ENCODE measurements at regions not wholly inside any gene's neighbourhood (a gene's known extent, or its start where the extent isn't known, plus 50 kb on each side); places are given as distances from the start of the nearest gene placed in this dataset.
A peak's percentile ranks its signal among the peaks of the same experiment; 100 is the strongest.
"Not testable (repeated sequence)": the region's sequence is repeated elsewhere in the genome, so short reads cannot be mapped to it uniquely, and the experiment has no call there.

DNA sequence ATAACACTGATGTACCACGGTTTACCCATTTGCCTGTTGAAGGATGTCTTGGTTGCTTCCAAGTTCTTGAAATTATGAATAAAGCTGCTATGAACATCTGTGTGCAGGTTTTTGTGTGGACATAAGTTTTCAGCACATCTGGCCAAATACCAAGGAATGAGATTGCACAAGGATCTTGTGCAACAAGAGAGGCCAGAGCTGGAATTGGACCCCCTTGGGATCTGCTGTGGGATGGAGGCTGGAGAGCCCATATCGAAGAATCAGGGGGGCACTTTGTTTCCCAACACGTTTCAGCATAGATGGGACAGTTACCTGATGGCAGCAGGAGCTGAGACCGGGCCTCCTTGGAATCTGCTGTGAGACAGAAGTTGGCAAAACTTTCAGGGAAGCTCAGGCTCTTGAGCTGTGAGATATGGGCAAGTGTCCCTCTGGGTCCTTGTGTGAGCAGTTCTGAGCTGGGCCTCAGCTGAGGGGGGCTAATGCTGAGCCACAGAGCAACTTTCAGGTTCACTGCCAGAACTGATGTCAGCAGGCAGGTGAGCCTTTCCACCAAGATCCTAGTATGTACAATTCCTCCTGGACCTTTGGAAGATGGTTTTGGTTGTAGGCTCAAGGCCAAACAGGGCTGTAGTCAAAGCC, 115.2 kb upstream of the RAB18 start:
- DNase-seq (ENCODE audit: low spot score): no peak

DNA sequence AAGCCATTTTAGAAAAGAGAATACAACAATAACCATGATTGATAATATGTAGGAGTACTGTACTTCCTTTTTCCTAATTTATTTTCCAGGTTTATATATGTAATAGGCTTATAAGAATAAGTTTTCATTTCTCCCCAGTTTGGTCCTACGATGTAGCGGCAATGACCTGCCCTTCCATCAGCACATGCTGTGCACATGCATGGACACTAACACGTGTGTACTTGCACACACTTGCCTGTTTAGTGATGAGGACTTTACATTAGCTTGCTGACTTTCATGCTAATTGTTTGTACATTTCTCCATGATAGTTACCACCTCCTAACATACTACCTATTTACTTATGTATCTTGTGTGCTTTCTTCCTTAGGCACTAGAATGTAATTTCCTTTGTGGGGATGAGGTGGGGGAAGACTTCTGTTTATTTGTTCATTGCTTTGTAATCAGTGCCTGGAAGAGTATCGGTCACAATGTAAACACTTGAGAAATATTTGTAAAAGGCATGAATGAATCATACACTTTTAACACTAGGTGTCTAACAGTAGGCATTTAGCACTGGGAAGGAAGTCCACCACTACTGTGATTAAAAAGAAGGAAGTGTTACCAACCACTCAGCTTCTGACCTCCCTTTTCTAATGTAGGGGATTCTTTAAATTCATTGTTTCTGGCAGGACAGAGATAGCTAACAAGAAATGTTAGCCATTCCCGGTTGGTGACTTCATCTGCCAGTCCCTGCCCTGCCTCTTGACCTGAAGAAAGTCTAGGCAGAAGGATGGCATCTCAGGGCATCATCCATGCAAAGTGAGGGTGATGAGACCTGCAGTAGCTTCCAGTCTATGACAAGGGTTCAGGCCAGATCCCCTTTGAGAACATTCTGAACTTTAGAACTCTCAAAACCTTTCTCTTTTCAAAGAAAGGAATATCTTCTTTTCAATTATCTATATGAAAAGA, 120.2 kb upstream of the RAB18 start:
- DNase-seq (ENCODE audit: low spot score): no peak

DNA sequence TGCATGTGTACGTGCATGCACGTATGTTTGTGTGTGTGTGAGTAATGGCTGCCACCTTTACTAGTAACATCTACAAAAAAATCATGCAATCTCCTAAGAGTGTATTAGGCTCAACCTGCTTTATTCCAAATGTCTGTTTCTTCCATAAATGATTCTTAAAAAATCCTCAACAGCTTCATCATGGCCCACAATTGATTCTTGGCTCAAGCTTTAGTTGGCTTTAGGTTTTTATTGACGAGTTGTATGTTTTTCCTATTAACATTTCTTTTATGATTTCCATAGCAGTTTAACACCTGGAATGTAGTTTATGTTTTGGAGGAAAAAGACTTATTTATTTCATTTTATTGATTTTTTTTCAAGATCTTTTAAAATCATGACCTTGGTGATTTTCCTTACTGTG, 121.9 kb upstream of the RAB18 start:
- no peak for DNase-seq (ENCODE audit: low spot score)

DNA sequence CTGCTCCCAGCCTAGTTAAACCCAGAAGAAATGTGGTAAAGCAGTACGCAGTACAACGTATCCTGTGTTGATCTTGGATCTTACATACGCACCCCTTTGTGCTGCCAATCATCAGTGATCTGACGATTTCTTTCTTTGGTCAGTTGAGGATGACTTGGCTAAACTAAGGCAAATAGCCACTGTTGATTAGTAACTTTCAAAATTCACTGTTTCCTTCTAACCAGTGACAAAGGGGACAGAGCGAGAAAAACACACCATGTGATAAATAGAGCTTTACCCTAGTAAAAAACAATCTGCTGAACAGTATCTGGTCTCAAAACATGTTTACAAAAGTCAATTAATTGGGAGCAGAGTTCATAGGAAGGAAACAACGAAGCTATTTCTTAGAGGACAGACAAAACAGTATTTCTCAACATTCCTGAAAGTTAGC, 123.2 kb upstream of the RAB18 start:
- no peak for DNase-seq (ENCODE audit: low spot score)

DNA sequence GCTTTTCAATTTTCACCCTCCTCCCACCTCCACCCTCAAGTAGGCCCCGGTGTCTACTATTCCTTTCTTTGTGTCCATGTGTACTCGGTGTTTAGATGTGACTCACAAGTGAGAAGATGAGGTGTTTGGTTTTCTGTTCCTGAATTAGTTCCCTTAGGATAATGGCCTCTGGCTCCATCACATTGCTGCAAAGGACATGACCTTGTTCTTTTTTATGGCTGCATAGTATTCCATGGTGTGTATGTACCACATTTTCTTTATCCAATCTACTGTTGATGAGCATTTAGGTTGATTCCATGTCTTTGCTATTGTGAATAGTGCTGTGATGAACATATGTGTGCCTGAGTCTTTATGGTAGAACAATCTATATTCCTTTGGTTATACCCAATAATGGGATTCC, 125.1 kb upstream of the RAB18 start:
- DNase-seq (ENCODE audit: low spot score): not testable (repeated sequence)

DNA sequence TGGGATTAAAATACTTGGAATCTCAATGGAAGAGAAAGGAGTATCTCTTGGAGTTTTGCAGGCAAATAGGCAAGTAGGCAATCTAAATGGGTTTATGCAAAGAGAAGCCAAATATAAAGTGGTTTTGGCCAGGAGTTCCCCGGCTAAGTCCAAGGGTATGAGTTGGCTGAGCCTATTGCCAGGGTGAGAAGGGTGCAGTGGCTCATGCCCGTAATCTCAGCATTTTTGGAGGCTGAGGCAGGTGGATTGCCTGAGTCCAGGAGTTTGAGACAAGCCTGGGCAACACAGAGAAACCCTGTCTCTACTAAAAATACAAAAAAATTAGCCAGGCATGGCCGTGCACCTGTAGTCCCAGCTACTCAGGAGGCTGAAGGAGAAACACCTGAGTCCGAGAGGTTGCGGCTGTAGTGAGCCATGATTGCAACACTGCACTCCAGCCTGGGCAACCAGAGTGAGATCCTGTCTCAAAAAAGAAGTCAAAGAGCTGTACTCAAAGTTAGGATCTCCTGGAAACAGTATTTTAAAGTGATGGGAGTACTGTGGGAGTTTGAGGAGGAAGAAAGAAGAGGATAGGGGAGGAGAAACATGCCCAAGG, 130.4 kb upstream of the RAB18 start:
- DNase-seq (ENCODE audit: low spot score): no peak

DNA sequence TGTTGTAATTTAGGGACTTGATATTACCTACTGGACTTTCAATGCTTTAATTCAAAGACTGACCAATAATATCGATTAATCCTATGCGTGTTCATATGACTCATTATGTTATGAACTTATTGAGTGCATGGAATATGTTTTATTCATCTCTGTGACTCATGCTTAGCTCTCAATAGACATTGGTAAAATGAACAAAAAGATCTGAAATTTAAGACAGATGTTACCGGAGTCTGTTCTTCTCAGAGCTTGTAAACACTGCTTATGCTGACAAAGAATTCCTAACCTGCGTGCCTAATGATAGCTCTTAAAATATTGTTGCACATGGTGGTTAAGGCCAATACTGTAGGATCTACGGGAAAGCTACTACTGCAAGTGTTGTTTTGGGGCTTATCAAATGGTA, 131.5 kb upstream of the ACBD5 start:
- no peak for DNase-seq (ENCODE audit: low spot score)

DNA sequence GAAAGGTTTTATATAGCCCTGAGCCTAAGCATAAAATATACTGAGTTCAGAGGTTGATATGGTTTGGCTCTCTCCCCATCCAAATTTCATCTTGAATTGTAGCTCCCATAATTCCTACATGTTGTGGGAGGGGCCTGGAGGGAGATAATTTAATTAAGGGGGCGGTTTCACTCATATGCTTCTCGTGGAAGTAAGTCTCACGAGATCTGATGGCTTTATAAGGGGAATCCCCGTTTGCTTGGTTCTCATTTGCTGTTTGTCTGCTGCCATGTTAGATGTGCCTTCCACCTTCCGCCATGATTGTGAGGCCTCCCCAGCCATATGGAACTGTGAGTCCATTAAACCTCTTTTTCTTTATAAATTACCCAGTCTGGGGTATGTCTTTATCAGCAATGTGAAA, 130.8 kb upstream of the ACBD5 start:
- not testable (repeated sequence) for DNase-seq (ENCODE audit: low spot score)

DNA sequence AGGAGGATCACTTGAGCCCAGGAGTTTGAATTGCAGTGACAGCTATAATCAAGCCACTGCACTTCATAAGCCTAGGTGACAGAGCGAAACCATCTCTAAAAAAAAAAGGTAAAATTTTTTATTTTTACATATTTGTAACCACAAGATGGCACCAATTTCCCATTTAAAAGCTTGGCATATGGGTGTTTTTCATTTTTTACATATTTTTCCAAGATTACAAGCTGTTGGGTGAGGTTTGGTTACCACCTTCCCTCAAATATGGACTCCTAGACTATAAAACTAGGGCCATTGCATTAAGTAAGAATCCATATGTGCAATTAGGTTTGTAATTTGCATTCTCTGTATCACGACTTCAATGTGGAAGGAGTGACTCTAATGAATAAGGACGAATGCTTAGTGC, 129.3 kb upstream of the ACBD5 start:
- DNase-seq (ENCODE audit: low spot score): no peak

DNA sequence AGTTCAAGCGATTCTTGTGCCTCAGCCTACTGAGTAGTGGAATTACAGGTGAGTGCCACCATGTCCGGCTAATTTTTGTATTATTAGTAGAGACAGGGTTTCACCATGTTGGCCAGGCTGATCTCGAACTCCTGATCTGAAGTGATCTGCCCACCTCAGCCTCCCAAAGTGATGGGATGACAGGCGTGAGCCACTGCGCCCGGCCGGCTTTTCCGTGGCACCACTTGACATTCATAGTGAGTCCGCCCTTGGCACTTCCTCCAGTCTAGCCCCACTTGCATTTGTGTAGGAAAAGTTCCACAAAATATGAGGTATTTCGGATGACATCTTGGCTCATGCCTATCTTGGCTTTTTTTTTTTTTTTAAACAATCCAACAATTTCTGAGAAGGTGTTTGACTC, 128.1 kb upstream of the ACBD5 start:
- no peak for DNase-seq (ENCODE audit: low spot score)

DNA sequence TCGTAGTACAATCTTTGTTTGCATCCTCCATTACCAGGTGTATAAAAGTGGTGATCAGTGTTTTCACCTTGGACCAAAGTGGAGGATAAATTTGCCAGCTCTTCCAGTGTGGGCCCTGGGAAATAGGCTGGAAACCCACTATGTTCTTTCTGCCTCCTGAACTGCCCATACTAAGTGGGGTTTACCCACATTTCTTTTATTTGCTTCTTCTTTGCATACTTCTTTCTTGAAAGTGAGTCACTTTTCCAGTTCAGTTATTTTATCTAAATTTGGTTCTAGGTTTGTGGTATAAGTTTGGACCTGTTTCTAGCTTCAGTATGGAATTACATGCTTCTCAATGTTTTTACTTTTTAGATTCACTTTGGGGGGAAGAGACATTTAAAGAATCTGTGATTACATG, 126.2 kb upstream of the ACBD5 start:
- DNase-seq (ENCODE audit: low spot score): no peak

DNA sequence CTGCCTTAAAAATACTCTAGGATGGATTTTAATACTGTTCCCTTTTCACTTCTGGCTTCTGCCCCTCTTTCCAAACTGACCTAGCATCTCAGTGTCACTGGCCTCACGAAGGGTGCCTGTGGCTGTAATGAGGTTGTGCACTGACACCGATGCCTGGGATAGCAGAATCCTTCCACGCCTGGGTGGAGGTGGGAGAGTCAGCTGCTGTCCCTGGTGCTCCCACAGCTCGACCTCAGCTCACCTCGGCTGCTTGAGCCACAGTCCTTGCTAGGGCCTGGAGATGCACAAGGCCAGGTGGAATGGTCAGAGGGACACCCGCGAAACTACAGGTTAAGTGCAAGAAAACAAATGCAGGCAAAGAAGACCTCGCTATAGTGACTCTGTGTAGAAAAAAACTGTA, 123.4 kb upstream of the ACBD5 start:
- DNase-seq (ENCODE audit: low spot score): no peak

DNA sequence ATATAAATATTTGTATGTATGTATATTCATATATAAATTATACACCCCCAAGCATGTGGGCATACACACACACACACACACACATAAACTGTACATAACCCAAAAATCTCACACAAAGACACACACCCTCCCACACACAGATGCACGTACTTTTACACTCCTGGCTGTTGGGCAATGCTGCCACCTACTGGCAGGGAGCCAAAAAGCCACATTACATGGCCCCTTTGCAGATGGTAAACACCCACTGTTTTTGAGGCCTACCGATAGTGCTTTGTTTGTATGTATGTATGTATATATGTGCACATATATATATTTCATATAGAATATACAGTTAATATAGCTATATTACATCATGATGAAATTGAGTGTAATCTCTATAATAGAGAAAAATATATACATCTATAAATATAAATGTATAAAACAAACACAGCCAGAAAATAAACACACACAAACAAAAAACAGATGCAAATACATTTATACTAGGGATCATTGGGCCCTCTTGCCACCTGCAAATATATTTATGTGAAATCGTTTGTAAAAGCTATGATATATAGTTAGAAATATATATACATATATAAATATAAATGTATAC, 120.1 kb upstream of the ACBD5 start:
- peak; percentile 83 for DNase-seq (ENCODE audit: low spot score)

DNA sequence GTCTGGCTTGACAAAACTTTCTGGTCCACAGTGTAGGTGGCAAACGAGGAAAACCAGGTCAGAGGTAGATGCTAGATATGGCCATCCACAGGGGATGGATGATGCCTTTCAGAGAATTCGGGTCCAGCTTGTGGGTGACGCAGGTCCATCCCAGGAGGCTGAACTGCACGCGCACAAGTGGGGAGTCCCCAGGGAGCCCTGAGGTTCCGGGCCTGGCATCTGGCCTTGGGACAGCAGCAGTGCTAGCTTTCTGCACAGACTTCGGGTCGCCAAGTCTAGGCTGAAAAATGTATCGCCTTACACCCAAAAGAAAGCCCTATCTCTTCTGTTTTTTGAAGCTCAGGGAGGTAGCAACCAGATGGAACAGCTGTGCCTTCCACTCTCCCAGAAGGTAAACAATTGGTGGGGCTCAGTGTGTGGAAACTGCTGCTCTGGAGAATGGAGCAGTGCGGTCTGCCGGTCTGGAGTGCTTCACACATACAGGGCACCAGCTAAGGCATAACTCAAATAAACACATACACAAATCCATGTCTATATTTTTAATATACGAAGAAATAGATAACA, 119.3 kb upstream of the ACBD5 start:
- no peak for DNase-seq (ENCODE audit: low spot score)

DNA sequence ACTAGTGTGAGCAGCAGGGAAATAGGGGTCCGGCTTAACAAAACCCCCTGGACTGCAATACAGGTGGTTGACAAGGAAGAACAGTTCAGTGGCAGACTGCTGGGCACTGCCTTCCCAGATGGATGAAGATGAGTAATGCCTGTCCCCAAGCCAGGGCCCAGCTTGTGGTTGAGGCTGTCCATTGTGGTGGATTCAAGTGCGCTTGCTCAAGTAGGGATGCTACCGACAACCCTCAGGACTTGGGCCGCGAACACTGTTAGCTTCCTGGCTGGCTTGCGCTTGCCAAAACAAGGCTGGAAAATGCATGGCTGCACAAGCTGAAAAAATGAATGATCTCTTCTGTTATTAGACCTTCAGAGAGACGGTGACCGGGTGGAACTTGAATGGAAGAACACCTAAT, 116.1 kb upstream of the ACBD5 start:
- no peak for DNase-seq (ENCODE audit: low spot score)

DNA sequence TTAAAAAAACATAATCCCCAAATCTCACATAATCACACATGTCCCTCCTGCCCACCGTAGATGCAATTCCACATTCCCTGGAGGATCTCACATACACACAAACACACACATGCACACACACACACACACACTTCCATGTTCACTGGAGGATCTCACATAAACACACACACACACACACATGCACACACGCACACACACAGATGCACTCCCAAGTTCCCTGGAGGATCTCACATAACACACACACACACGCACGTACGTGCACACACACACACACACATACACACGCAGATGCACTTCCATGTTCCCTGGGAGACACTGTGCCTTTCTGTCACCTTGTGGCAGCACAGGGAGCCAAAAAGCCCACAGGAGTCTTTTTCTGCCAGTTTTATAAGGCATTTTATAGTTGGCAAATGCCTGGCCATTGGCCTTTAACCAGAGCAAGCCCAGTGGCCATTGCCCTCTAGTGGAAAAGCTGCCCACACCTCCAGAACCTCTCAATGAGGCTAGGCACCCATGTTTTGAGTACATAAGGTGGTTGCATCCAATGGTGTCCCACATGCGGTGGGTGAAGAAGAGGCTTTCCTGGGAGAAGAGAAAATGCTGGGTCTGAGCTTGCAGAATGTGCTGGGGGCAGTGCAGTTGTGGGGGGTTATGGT, 115.4 kb upstream of the ACBD5 start:
- no peak for DNase-seq (ENCODE audit: low spot score)

DNA sequence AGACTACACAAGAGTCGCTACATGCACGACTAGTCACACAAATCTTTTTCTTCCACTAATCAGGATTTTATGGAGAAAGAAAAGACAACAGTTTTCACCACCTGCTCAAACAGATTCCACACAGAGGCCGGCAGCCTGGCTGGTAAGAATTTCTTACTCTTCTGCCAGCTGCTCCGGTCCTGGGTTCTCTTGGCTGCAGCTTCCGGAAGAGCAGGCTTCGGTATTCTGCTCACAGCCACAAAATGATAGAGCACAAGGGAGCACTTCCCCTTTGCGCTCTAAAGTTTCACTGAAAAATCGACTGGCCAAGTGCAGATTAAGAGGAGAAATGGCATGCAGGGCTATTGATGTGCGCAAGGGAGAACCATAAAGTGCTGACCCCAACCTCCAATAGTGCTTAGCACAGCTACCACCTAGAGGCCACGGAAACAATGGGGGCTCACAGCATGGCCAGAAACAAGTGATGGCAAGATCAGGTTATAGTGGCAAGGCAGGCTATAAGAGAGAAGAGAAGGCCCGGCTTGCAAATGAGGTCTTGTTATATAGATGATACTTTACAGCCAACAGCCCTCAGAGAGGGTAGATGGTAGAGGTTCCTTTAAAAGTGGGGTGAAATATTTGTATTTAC, 114.2 kb upstream of the ACBD5 start:
- not testable (repeated sequence) for DNase-seq (ENCODE audit: low spot score)

DNA sequence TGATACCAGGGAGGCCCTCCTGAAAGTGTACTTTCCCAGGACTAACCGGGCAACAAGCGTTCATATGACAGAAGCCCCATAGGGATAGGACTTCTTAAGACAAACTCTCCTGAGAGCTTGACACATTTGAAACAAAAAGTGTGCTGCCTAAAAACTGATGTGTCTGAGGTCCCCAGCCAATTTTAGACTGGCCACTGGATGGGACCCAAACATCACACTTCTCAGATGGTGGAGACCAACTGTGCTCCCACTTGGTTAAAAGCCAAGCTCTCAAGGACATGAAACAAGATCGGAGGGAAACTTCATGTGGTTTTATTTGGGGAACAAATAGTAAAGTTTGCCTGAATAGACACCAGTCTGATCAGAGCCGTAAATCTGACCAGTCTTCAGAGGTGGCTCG, 113.5 kb upstream of the ACBD5 start:
- not testable (repeated sequence) for DNase-seq (ENCODE audit: low spot score)

DNA sequence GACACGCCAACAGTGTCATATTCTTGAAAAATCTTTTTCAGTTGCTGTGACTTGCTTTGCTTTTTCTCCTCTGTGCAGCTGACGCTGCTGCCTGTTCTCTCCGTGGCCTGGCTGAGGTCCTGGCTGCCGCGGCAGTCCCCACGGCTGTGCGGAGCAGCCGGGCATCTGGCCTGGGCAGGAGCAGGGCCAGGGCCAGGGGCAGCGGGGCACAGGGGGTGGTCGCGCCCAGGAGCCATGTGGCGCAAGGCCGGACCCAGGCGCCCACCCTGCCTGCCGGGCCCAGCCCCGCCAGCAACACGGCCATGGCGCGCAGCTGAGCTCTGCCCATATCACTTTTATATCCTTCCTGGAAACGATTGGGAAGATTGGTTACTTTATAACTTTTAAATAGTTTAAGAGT, 109.4 kb upstream of the ACBD5 start:
- DNase-seq (ENCODE audit: low spot score): no peak

DNA sequence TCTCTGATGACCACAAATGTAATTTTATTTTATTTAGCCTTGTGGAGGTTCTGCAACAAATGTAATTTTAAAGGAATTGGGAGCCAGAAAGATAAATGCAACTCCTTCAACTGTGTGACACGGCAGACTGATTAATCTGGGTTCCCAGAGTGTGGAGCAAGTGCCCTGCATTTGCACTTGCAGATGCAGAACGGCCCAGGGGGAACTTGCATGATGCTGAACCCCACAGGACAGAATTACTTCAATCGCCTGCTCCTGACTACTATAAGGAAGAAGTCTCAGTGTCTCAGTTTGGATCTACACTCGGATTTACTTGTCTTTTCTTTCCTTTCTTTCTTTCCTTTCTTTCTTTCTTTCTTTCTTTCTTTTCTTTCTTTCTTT, 107.2 kb upstream of the ACBD5 start:
- DNase-seq (ENCODE audit: low spot score): not testable (repeated sequence)

DNA sequence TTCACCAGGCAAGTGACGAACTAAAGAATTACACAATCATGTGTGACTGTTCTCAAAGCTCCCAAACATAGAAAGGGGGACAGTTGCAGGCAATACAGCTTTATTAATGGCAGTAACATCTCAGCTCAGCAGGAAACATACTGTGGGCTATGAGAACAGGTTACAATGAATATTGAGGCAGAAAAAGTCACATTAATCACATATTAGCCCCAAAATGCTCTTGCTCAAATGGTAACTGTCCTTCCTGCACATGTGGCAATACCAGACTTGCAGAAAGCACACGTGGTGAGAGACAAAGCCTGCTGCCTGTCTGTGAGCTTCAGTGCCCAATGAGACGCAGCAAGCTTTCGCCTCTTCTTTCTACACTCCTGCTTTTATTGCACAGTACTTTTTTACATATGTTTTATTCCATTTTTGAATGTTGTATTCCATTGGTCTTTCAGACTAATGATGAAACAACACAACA, 104.9 kb upstream of the ACBD5 start:
- no peak for DNase-seq (ENCODE audit: low spot score)

All from ureter (tissue), 1 donor.